ENCODE measurements at regions not wholly inside any gene's neighbourhood (a gene's known extent, or its start where the extent isn't known, plus 50 kb on each side); places are given as distances from the start of the nearest gene placed in this dataset.

- Mint-ChIP-seq H3K27ac (no peak overlapping the region), H3K36me3 (ENCODE audit: low read depth) (no peaks in the 10 kb centered on the region), H3K27me3 (peaks cover 7% of the 10 kb centered on the region), H3K9me3 (peaks cover 5% of the 10 kb centered on the region), H3K4me1 (no peaks in the 10 kb centered on the region), H3K4me3 (no peak overlapping the region)
- POLR2A ChIA-PET: no interaction called here
- DNase-seq (no peak), ATAC-seq (ENCODE audit: low read depth) (no peak)
- no peak for TF ChIP-seq CTCF (IDR thresholded peaks at IDR 0.05)
- CTCF ChIA-PET: no interaction called here
- intact Hi-C loops (cut with micrococcal nuclease): no loop called here
Measured at GRCh38 chr5:74991522-74991921, 60.8 kb downstream of the GCNT4 start.

DNA sequence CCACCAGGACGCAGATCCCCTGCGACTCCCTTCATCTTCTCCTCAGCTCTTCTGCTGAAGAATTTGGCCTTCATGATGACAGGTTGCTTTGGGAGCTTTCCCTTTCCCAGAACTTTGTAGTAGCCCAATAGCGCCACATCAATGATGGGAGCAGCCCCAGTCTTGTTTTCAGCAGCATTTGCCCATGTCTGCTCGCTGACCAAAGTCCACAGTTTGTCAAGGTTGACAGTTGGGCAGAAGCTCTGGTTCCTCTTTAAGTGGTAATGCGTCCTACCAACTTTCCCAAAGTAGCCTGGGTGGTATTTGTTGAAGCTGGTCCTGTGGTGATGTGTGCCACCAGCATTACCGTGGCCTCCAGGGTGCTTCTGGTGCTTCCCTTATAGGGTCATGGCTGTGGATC, 62.2 kb downstream of the GCNT4 start:
- CTCF ChIA-PET: no interaction called here
- no peak for DNase-seq
- no peak overlapping the region for H3K4me3 Mint-ChIP-seq
- intact Hi-C loops (cut with micrococcal nuclease): no loop called here
- POLR2A ChIA-PET: no interaction called here
- no peak for ATAC-seq (ENCODE audit: low read depth)
- H3K36me3 Mint-ChIP-seq (ENCODE audit: low read depth): no peaks in the 10 kb centered on the region
- H3K9me3 Mint-ChIP-seq: peaks cover 4% of the 10 kb centered on the region
- peaks cover 5% of the 10 kb centered on the region for H3K27me3 Mint-ChIP-seq
- no peak for TF ChIP-seq CTCF (IDR thresholded peaks at IDR 0.05)
- no peaks in the 10 kb centered on the region for H3K4me1 Mint-ChIP-seq
- H3K27ac Mint-ChIP-seq: no peak overlapping the region

DNA sequence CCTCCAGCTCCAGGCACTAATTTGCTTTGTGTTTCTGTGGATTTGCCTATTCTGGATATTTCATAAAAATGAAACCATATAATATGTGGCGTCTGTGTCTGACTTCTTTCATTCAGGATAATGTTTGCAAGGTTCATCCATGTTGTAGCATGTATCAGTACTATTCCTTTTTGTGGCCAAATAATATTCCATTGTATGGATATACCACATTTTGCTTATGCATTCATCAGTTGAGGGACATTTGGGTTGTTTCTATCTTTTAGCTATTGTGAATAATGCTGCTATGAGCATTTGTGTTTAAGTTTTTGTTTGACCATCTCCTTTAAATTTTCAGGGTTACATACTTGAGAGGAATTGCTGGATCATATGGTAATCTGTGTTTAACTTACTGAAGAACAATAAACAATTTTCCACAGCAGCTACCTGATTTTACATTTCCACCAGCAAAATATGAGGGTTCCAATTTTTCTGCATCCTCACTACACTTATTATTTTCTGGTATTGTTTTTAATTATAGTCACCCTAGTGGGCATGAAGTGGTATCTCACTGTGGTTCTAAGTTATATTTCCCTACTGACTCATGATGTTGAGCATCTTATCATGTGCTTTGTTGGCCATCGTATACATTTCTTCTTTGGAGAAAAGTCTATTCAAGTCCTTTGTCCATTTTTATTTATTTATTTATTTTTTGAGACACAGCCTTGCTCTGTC, 63.9 kb downstream of the GCNT4 start:
- DNase-seq (no peak), ATAC-seq (ENCODE audit: low read depth) (no peak)
- ChIA-PET CTCF (no interaction called here), POLR2A (no interaction called here)
- Mint-ChIP-seq H3K27ac (no peak overlapping the region), H3K9me3 (peaks cover 4% of the 10 kb centered on the region), H3K36me3 (ENCODE audit: low read depth) (no peaks in the 10 kb centered on the region), H3K4me1 (no peaks in the 10 kb centered on the region), H3K27me3 (peaks cover 5% of the 10 kb centered on the region), H3K4me3 (no peak overlapping the region)
- intact Hi-C loops (cut with micrococcal nuclease): no loop called here
- TF ChIP-seq CTCF (IDR thresholded peaks at IDR 0.05): no peak

- ATAC-seq (ENCODE audit: low read depth) (no peak), DNase-seq (no peak)
- Mint-ChIP-seq H3K27me3 (peaks cover 2% of the 10 kb centered on the region), H3K9me3 (peaks cover 6% of the 10 kb centered on the region), H3K27ac (no peak overlapping the region), H3K36me3 (ENCODE audit: low read depth) (no peaks in the 10 kb centered on the region), H3K4me3 (no peak overlapping the region), H3K4me1 (no peaks in the 10 kb centered on the region)
- ChIA-PET POLR2A (no interaction called here), CTCF (no interaction called here)
- intact Hi-C loops (cut with micrococcal nuclease): no loop called here
- no peak for TF ChIP-seq CTCF (IDR thresholded peaks at IDR 0.05)
Measured at GRCh38 chr5:74978345-74978744, 74.0 kb downstream of the GCNT4 start.

GRCh38 chr5:74977471-74977870, 74.9 kb downstream of the GCNT4 start:
- no peak for TF ChIP-seq CTCF (IDR thresholded peaks at IDR 0.05)
- Mint-ChIP-seq H3K4me1 (no peaks in the 10 kb centered on the region), H3K9me3 (peaks cover 6% of the 10 kb centered on the region), H3K27me3 (peaks cover 2% of the 10 kb centered on the region), H3K36me3 (ENCODE audit: low read depth) (no peaks in the 10 kb centered on the region), H3K4me3 (no peak overlapping the region), H3K27ac (no peak overlapping the region)
- ChIA-PET CTCF (no interaction called here), POLR2A (no interaction called here)
- intact Hi-C loops (cut with micrococcal nuclease): no loop called here
- no peak for ATAC-seq (ENCODE audit: low read depth)
- DNase-seq: no peak

Measured in activated B cell treated with CpG ODN at 0.5 μM for 24 hours (primary cell).